ENCODE measurements at regions not wholly inside any gene's neighbourhood (a gene's known extent, or its start where the extent isn't known, plus 50 kb on each side); places are given as distances from the start of the nearest gene placed in this dataset.
A peak's percentile ranks its signal among the peaks of the same experiment; 100 is the strongest.

DNA sequence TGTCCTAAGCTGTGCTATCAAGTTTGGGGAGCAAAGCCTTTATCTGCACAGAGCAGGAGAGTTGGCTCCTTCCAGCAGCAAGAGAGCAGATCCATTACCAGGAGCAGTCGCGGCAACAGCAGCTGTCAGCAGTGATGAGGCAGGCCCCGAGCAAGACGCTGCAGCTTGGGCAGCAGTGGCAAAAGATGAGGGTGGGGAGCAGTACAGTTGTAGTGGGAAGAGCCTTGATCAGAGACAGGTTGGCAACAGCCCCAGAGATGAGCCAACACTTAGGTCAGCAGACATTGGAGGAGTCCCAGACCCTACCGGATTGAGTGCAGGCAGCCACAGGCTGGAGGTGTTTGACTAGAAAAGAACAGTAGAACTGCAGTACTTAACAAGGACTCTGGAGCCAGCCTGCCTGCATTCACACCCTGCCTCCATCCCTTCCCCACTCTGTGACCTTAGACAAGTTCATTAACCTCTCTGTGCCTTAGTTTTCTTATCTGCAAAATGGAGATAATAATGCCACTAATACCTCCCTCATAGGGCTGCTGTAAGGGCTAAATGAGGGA is 117.1 kb upstream of the SERTAD2 start:
- BruUV-seq (replicated peaks), result no TSS peak
- H3K4me3 ChIP-seq (ENCODE audit: low read depth in 2 of 2, low read length in 2 of 2), result no peak overlapping the region
- H3K9me3 ChIP-seq (ENCODE audit: control insufficient read depth, insufficient read depth, low read depth, low read length), result no peaks in the 10 kb centered on the region
- no peak for TF ChIP-seq SIN3A (IDR thresholded peaks at IDR 0.05; ENCODE audit: borderline replicate concordance, insufficient read depth, low read depth, low read length)
- TF ChIP-seq, protein P1, sequence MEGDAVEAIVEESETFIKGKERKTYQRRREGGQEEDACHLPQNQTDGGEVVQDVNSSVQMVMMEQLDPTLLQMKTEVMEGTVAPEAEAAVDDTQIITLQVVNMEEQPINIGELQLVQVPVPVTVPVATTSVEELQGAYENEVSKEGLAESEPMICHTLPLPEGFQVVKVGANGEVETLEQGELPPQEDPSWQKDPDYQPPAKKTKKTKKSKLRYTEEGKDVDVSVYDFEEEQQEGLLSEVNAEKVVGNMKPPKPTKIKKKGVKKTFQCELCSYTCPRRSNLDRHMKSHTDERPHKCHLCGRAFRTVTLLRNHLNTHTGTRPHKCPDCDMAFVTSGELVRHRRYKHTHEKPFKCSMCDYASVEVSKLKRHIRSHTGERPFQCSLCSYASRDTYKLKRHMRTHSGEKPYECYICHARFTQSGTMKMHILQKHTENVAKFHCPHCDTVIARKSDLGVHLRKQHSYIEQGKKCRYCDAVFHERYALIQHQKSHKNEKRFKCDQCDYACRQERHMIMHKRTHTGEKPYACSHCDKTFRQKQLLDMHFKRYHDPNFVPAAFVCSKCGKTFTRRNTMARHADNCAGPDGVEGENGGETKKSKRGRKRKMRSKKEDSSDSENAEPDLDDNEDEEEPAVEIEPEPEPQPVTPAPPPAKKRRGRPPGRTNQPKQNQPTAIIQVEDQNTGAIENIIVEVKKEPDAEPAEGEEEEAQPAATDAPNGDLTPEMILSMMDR (IDR thresholded peaks at IDR 0.05), result no peak
- TF ChIP-seq, protein P2, sequence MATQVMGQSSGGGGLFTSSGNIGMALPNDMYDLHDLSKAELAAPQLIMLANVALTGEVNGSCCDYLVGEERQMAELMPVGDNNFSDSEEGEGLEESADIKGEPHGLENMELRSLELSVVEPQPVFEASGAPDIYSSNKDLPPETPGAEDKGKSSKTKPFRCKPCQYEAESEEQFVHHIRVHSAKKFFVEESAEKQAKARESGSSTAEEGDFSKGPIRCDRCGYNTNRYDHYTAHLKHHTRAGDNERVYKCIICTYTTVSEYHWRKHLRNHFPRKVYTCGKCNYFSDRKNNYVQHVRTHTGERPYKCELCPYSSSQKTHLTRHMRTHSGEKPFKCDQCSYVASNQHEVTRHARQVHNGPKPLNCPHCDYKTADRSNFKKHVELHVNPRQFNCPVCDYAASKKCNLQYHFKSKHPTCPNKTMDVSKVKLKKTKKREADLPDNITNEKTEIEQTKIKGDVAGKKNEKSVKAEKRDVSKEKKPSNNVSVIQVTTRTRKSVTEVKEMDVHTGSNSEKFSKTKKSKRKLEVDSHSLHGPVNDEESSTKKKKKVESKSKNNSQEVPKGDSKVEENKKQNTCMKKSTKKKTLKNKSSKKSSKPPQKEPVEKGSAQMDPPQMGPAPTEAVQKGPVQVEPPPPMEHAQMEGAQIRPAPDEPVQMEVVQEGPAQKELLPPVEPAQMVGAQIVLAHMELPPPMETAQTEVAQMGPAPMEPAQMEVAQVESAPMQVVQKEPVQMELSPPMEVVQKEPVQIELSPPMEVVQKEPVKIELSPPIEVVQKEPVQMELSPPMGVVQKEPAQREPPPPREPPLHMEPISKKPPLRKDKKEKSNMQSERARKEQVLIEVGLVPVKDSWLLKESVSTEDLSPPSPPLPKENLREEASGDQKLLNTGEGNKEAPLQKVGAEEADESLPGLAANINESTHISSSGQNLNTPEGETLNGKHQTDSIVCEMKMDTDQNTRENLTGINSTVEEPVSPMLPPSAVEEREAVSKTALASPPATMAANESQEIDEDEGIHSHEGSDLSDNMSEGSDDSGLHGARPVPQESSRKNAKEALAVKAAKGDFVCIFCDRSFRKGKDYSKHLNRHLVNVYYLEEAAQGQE (IDR thresholded peaks at IDR 0.05; ENCODE audit: insufficient read depth in 1 of 2, low read depth in 2 of 2, low read length in 1 of 2), result no peak
- no peak for TF ChIP-seq TCF7L2 (IDR thresholded peaks at IDR 0.05; ENCODE audit: low read depth, low read length)
- TF ChIP-seq POLR2AphosphoS5 (IDR thresholded peaks at IDR 0.05; ENCODE audit: low read depth, low read length), result no peak
- ChIA-PET POLR2A (interaction anchor here (0.5 kb wide), 1 partner anchor 10 kb away, joined by 9 read pairs; no protein-coding TSS in a partner anchor), CTCF (no interaction called here)
- H3K4me1 ChIP-seq (ENCODE audit: control insufficient read depth, insufficient read depth, low read length), result peaks cover 40% of the 10 kb centered on the region
- ATAC-seq (peak; percentile 6; the same call in 1 of the 2 replicates), DNase-seq (ENCODE audit: low read depth, low spot score) (peak; percentile 64)
- H3K27ac ChIP-seq (ENCODE audit: low read length), result peak overlapping the region; percentile 55
- H3K27me3 ChIP-seq (ENCODE audit: control insufficient read depth, insufficient read depth, low read length), result no peaks in the 10 kb centered on the region; the same call in 1 of the 2 replicates
- in situ Hi-C loops (cut with HindIII; ENCODE audit: low pct_unique_long_range_greater_than_20kb, low sequenced_read_pairs) (no loop called here), intact Hi-C loops (cut with micrococcal nuclease; ENCODE audit: unreplicated experiment) (no loop called here)
- H3K36me3 ChIP-seq (ENCODE audit: control insufficient read depth, insufficient read depth, low read length), result no peaks in the 10 kb centered on the region

DNA sequence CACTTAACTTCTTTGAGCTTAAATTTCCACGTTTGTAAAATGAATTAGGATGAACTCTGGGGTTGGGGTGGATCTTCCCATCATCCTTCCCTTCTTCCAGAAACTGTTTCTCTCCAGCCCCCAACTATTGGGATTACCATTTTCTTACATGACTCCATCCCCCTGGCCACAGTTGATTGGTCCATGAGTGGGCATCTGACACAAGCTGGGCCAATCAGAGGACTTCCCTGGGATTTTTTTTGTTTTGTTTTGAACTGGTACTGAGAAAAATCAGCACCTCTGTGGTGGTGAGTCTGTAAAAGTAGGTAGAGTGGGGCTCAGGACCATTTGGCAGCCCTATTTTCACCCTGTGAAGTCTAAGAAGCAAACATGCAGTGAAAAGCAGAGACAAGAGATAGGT is 118.0 kb upstream of the SERTAD2 start:
- Histone ChIP-seq H3K9me3 (ENCODE audit: control insufficient read depth, insufficient read depth, low read depth, low read length) (no peaks in the 10 kb centered on the region), H3K36me3 (ENCODE audit: control insufficient read depth, insufficient read depth, low read length) (no peaks in the 10 kb centered on the region), H3K27ac (ENCODE audit: low read length) (no peak overlapping the region), H3K4me3 (ENCODE audit: low read depth in 2 of 2, low read length in 2 of 2) (no peak overlapping the region), H3K27me3 (ENCODE audit: control insufficient read depth, insufficient read depth, low read length) (no peaks in the 10 kb centered on the region; the same call in 1 of the 2 replicates), H3K4me1 (ENCODE audit: control insufficient read depth, insufficient read depth, low read length) (peaks cover 38% of the 10 kb centered on the region)
- ATAC-seq (no peak), DNase-seq (ENCODE audit: low read depth, low spot score) (no peak)
- in situ Hi-C loops (cut with HindIII; ENCODE audit: low pct_unique_long_range_greater_than_20kb, low sequenced_read_pairs) (no loop called here), intact Hi-C loops (cut with micrococcal nuclease; ENCODE audit: unreplicated experiment) (no loop called here)
- ChIA-PET CTCF (no interaction called here), POLR2A (no interaction called here)
- BruUV-seq (replicated peaks), result no TSS peak
- TF ChIP-seq, protein P2 (IDR thresholded peaks at IDR 0.05; ENCODE audit: insufficient read depth in 1 of 2, low read depth in 2 of 2, low read length in 1 of 2), result no peak
- TF ChIP-seq POLR2AphosphoS5 (IDR thresholded peaks at IDR 0.05; ENCODE audit: low read depth, low read length) (no peak), TCF7L2 (IDR thresholded peaks at IDR 0.05; ENCODE audit: low read depth, low read length) (no peak), SIN3A (IDR thresholded peaks at IDR 0.05; ENCODE audit: borderline replicate concordance, insufficient read depth, low read depth, low read length) (no peak)
- TF ChIP-seq, protein P1 (IDR thresholded peaks at IDR 0.05), result no peak
